Mesenchymal stem cell (in vitro differentiated cells and primary cell): ENCODE measurements at regions not wholly inside any gene's neighbourhood (a gene's known extent, or its start where the extent isn't known, plus 50 kb on each side); places are given as distances from the start of the nearest gene placed in this dataset.

Experiments
- DNase-seq: peaks from one replicate; pipeline ENCODE4 v3.0.0-alpha.2; 2013
- H2AFZ ChIP-seq: one replicate; pipeline ENCODE4 v1.6.1; 2013; ENCODE audit warnings: low read depth, mild to moderate bottlenecking, control low read depth, inconsistent platforms, low read length, moderate library complexity
- H2AK5ac ChIP-seq: 2 replicates; pipeline ENCODE4 v1.6.1; 2013; ENCODE audit warnings: low read length, moderate library complexity, mild to moderate bottlenecking, inconsistent platforms; ENCODE audit not compliant: severe bottlenecking
- H2BK120ac ChIP-seq: one replicate; pipeline ENCODE4 v1.6.1; 2013; ENCODE audit warnings: low read depth, mild to moderate bottlenecking, inconsistent platforms, low read length, moderate library complexity
- H2BK12ac ChIP-seq, 2 experiments: one replicate each; pipeline ENCODE4 v1.6.1; 2013; ENCODE audit warnings: inconsistent platforms in 2 of 2, low read length in 2 of 2, mild to moderate bottlenecking in 2 of 2, moderate library complexity in 2 of 2, control low read depth in 1 of 2
- H2BK15ac ChIP-seq: one replicate; pipeline ENCODE4 v1.6.1; 2013; ENCODE audit warnings: mild to moderate bottlenecking, low read depth, inconsistent platforms; ENCODE audit not compliant: poor library complexity, severe bottlenecking
- H2BK5ac ChIP-seq: 2 replicates; pipeline ENCODE4 v1.6.1; 2013; ENCODE audit warnings: low read depth, mild to moderate bottlenecking, low read length, control low read depth, inconsistent platforms; ENCODE audit not compliant: poor library complexity, severe bottlenecking
- H3K14ac ChIP-seq, 2 experiments: one replicate each; pipeline ENCODE4 v1.6.1; 2013; ENCODE audit warnings: inconsistent platforms in 2 of 2, low read length in 2 of 2, control low read depth in 1 of 2, mild to moderate bottlenecking in 1 of 2, moderate library complexity in 1 of 2
- H3K18ac ChIP-seq, 2 experiments: one replicate each; pipeline ENCODE4 v1.6.1; 2013; ENCODE audit warnings: inconsistent platforms in 2 of 2, low read length in 2 of 2, control low read depth in 1 of 2, low read depth in 1 of 2, mild to moderate bottlenecking in 1 of 2
- H3K23ac ChIP-seq, 2 experiments: one replicate each; pipeline ENCODE4 v1.6.1; 2013; ENCODE audit warnings: inconsistent platforms in 2 of 2, low read length in 2 of 2, mild to moderate bottlenecking in 2 of 2, moderate library complexity in 2 of 2, control low read depth in 1 of 2
- H3K27ac ChIP-seq: 2 replicates; pipeline ENCODE4 v1.5.1; 2013; ENCODE audit warnings: mild to moderate bottlenecking, moderate library complexity, low read length, control low read depth, inconsistent platforms; ENCODE audit not compliant: poor library complexity, severe bottlenecking
- H3K27me3 ChIP-seq, 2 experiments: 2 replicates each; pipeline versions ENCODE4 v1.6.1 to v1.7.0; 2013; ENCODE audit warnings: low read length in 2 of 2, mild to moderate bottlenecking in 2 of 2, moderate library complexity in 2 of 2, control low read depth in 1 of 2, inconsistent platforms in 1 of 2; ENCODE audit not compliant: control insufficient read depth in 1 of 2, insufficient read depth in 1 of 2
- H3K36me3 ChIP-seq, 2 experiments: 2 replicates each; pipeline versions ENCODE4 v1.6.1 to v1.7.0; 2013; ENCODE audit warnings: low read length in 2 of 2, control low read depth in 1 of 2, inconsistent platforms in 1 of 2, low read depth in 1 of 2, mild to moderate bottlenecking in 1 of 2; ENCODE audit not compliant: insufficient read depth in 2 of 2, control insufficient read depth in 1 of 2
- H3K4ac ChIP-seq, 2 experiments: one replicate each; pipeline ENCODE4 v1.6.1; 2013; ENCODE audit warnings: inconsistent platforms in 2 of 2, low read length in 2 of 2, mild to moderate bottlenecking in 2 of 2, moderate library complexity in 2 of 2, control low read depth in 1 of 2, low read depth in 1 of 2
- H3K4me1 ChIP-seq: 2 replicates; pipeline ENCODE4 v1.6.1; 2013; ENCODE audit warnings: low read depth, low read length, control low read depth; ENCODE audit not compliant: control insufficient read depth, insufficient read depth
- H3K4me2 ChIP-seq: 2 replicates; pipeline ENCODE4 v1.6.1; 2013; ENCODE audit warnings: low read length, mild to moderate bottlenecking, inconsistent platforms; ENCODE audit not compliant: poor library complexity, severe bottlenecking
- H3K4me3 ChIP-seq, 2 experiments: 2 replicates each; pipeline versions ENCODE4 v1.5.1 to v1.7.0; 2013; ENCODE audit warnings: low read length in 2 of 2, mild to moderate bottlenecking in 2 of 2, control low read depth in 1 of 2, low read depth in 1 of 2; ENCODE audit not compliant: insufficient read depth in 1 of 2
- H3K79me1 ChIP-seq: replicated peaks from 2 replicates; pipeline ENCODE4 v1.6.1; 2013; ENCODE audit warnings: mild to moderate bottlenecking, control low read depth, low read length, inconsistent platforms; ENCODE audit not compliant: poor library complexity, severe bottlenecking
- H3K9ac ChIP-seq: 2 replicates; pipeline ENCODE4 v1.7.0; 2013; ENCODE audit warnings: mild to moderate bottlenecking, low read length, moderate library complexity
- H3K9me3 ChIP-seq: 2 replicates; pipeline ENCODE4 v1.7.0; 2013; ENCODE audit warnings: mild to moderate bottlenecking, low read length; ENCODE audit not compliant: control insufficient read depth
- H4K8ac ChIP-seq: one replicate; pipeline ENCODE4 v1.6.1; 2013; ENCODE audit warnings: inconsistent platforms, mild to moderate bottlenecking, low read length, moderate library complexity
- H4K91ac ChIP-seq: one replicate; pipeline ENCODE4 v1.6.1; 2013; ENCODE audit warnings: mild to moderate bottlenecking, low read length, inconsistent platforms
- WGBS: methylation state at CpG from one replicate; pipeline ENCODE4 v1.1.7; 2013; ENCODE audit warnings: mixed read lengths; 5-methylcytosine and 5-hydroxymethylcytosine counted together

DNA sequence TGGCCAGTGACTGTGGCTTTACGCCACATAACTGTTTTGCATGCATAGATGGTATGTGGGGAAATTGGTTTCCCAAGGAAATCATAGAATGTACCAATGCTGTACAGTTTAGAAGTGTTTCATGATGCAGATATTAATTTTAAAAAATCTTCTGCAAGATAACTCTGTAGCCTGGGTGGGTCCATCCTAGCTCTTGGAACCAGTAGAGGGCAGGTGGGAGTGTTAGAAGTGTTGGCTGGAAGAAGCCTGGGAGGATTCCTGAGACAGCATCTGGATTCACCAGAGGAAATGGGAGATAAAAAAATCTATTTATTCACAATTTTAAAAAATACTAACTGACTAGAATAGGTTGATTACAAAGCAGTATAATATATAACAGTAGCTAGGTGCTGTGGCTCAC, 139.9 kb upstream of the GRIA4 start:
- no peak overlapping the region for H3K27ac ChIP-seq
- no peak overlapping the region for H2AK5ac ChIP-seq
- no peak overlapping the region for H2BK12ac ChIP-seq
- H2AFZ ChIP-seq, result no peak overlapping the region
- no peak overlapping the region for H2BK15ac ChIP-seq
- peak overlapping the region in 1 of 2 experiments; percentile 30 for H3K4ac ChIP-seq
- H3K23ac ChIP-seq, result no peak overlapping the region
- WGBS, result 100% methylated on average over 1 of the region's 1 CpG
- no peaks in the 10 kb centered on the region for H3K27me3 ChIP-seq
- H4K91ac ChIP-seq, result no peak overlapping the region
- H4K8ac ChIP-seq, result no peak overlapping the region
- no peaks in the 10 kb centered on the region for H3K79me1 ChIP-seq
- H3K36me3 ChIP-seq, result no peaks in the 10 kb centered on the region
- no peak overlapping the region for H3K4me2 ChIP-seq
- no peak overlapping the region for H2BK5ac ChIP-seq
- H3K18ac ChIP-seq, result no peak overlapping the region
- DNase-seq, result no peak
- H3K9me3 ChIP-seq, result no peaks in the 10 kb centered on the region
- no peak overlapping the region for H3K14ac ChIP-seq
- no peaks in the 10 kb centered on the region for H3K4me1 ChIP-seq
- H2BK120ac ChIP-seq, result no peak overlapping the region
- H3K4me3 ChIP-seq, result no peak overlapping the region
- H3K9ac ChIP-seq, result no peak overlapping the region

DNA sequence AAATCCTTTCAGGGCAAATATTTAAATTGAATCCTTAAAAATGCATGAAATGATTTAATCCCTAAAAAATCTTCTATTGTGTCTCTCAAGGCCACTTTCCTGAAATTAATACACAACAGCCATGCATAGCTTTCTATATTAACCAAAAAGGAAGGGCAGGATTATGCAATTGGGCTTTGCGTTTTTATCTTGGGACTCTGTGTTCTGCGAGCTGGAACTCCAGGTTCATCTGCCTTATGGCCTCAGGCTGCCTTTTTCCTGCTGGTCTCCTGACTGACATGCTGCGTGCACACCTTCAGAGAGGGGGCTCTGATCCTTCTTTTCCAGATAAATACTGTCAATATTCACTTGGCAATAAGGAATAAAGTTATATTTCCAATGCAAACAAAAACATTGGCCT, 141.7 kb upstream of the GRIA4 start:
- Histone ChIP-seq H2BK15ac (no peak overlapping the region), H3K9me3 (no peaks in the 10 kb centered on the region), H3K4me2 (no peak overlapping the region), H3K36me3 (no peaks in the 10 kb centered on the region), H3K9ac (no peak overlapping the region), H2BK120ac (no peak overlapping the region), H3K4me3 (no peak overlapping the region), H4K91ac (no peak overlapping the region), H4K8ac (no peak overlapping the region), H3K79me1 (no peaks in the 10 kb centered on the region), H2BK12ac (no peak overlapping the region), H3K27me3 (no peaks in the 10 kb centered on the region), H3K14ac (no peak overlapping the region), H3K27ac (no peak overlapping the region), H3K4ac (no peak overlapping the region), H3K23ac (no peak overlapping the region), H3K18ac (no peak overlapping the region), H3K4me1 (no peaks in the 10 kb centered on the region), H2AK5ac (no peak overlapping the region), H2BK5ac (no peak overlapping the region), H2AFZ (no peak overlapping the region)
- no peak for DNase-seq
- WGBS, result 47% methylated on average over 2 of the region's 3 CpGs

DNA sequence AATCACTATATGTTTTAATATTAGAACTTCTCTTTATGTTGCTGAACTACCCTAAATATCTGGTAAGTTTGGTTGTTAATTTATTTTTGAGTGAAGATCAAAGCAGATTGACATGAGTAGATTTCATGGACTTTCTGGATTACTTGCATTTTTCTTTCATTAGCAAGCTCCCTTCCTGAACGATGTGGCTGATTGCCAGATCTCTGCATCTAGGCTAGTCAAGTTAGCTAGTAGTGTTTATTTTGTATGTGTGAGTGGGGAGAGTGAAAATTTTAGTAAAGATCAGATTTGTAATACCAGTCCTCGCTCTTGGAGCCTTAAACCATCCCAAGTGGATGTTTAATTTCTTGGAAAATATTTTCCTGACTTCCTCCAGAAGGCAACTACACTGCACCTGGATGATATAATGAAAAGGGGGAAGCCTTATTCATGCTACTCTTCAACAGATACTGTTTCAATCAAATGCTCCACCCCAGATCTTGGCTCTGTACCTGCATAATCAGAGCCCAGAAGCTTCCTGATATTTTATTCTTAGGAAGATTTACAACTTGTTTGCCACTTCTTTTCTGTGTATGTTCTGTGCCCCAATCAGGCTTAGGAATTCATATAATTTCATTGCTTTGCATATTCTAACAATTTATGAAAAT, 143.2 kb upstream of the GRIA4 start:
- peak; percentile 75 for DNase-seq
- Histone ChIP-seq H4K91ac (no peak overlapping the region), H3K27me3 (no peaks in the 10 kb centered on the region), H3K4me2 (no peak overlapping the region), H3K9ac (no peak overlapping the region), H3K36me3 (no peaks in the 10 kb centered on the region), H3K79me1 (no peaks in the 10 kb centered on the region), H3K23ac (no peak overlapping the region), H3K4me1 (no peaks in the 10 kb centered on the region), H3K9me3 (no peaks in the 10 kb centered on the region), H2BK5ac (peak overlapping the region; percentile 19), H2AK5ac (no peak overlapping the region), H2BK120ac (no peak overlapping the region), H3K14ac (no peak overlapping the region), H3K18ac (no peak overlapping the region), H2AFZ (no peak overlapping the region), H4K8ac (no peak overlapping the region), H2BK12ac (no peak overlapping the region), H3K27ac (no peak overlapping the region), H2BK15ac (no peak overlapping the region), H3K4ac (no peak overlapping the region), H3K4me3 (no peak overlapping the region)
- 0% methylated on average over 1 of the region's 2 CpGs for WGBS

DNA sequence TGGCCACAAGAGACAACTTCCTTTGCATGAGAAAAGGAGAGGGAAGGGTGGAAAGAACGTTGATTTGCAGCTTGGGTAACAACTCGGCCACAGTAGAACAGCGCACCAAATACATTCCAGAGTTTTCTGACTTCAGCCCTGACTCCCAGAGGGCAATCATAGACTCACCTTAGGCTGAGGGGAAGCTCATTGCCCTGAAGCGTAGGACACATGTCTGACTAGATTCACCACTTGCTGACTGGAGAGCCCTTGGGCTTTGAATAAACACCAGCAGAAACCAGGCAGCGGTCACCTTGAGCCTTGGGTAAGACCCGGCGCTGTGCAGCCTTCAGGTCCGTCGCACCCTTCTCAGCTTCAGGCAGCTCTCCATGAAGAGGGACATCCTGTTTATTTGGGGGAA, 151.8 kb upstream of the GRIA4 start:
- Histone ChIP-seq H3K4me1 (no peaks in the 10 kb centered on the region), H2AFZ (no peak overlapping the region), H3K23ac (no peak overlapping the region), H3K4me2 (no peak overlapping the region), H4K8ac (no peak overlapping the region), H3K79me1 (no peaks in the 10 kb centered on the region), H3K9ac (no peak overlapping the region), H3K14ac (no peak overlapping the region), H2BK5ac (no peak overlapping the region), H2AK5ac (no peak overlapping the region), H3K36me3 (no peaks in the 10 kb centered on the region), H3K27ac (no peak overlapping the region), H3K27me3 (no peaks in the 10 kb centered on the region), H3K9me3 (peaks cover 10% of the 10 kb centered on the region), H3K4ac (no peak overlapping the region), H2BK12ac (no peak overlapping the region), H2BK120ac (no peak overlapping the region), H4K91ac (no peak overlapping the region), H3K4me3 (no peak overlapping the region), H2BK15ac (no peak overlapping the region), H3K18ac (no peak overlapping the region)
- WGBS, result 84% methylated on average over 7 of the region's 9 CpGs
- no peak for DNase-seq
